ENCODE measurements at regions not wholly inside any gene's neighbourhood (a gene's known extent, or its start where the extent isn't known, plus 50 kb on each side); places are given as distances from the start of the nearest gene placed in this dataset.

- CTCF ChIA-PET, result no interaction called here
- Histone ChIP-seq H3K4me3 (ENCODE audit: low read depth, low read length) (no peak overlapping the region), H3K9me3 (ENCODE audit: control insufficient read depth, insufficient read depth, low read length) (no peaks in the 10 kb centered on the region), H3K27ac (ENCODE audit: low read depth, low read length) (no peak overlapping the region), H3K27me3 (ENCODE audit: control insufficient read depth, insufficient read depth, low read length) (no peaks in the 10 kb centered on the region)
- POLR2A ChIA-PET, result no interaction called here
- TF ChIP-seq CTCF (IDR thresholded peaks at IDR 0.05; ENCODE audit: low read depth, low read length), result no peak
- DNase-seq (ENCODE audit: low read depth, low spot score), result no peak
These were observed 179.1 kb downstream of the RBM26 start for GRCh38 chr13:79226938-79227337.

- H3K27me3 ChIP-seq (ENCODE audit: control insufficient read depth, insufficient read depth, low read length), result no peaks in the 10 kb centered on the region
- no peak overlapping the region for H3K27ac ChIP-seq (ENCODE audit: low read depth, low read length)
- H3K9me3 ChIP-seq (ENCODE audit: control insufficient read depth, insufficient read depth, low read length), result no peaks in the 10 kb centered on the region
- ChIA-PET CTCF (no interaction called here), POLR2A (no interaction called here)
- TF ChIP-seq CTCF (IDR thresholded peaks at IDR 0.05; ENCODE audit: low read depth, low read length), result no peak
- no peak overlapping the region for H3K4me3 ChIP-seq (ENCODE audit: low read depth, low read length)
- DNase-seq (ENCODE audit: low read depth, low spot score), result no peak
These were observed 179.8 kb downstream of the RBM26 start for GRCh38 chr13:79226250-79226649.

DNA sequence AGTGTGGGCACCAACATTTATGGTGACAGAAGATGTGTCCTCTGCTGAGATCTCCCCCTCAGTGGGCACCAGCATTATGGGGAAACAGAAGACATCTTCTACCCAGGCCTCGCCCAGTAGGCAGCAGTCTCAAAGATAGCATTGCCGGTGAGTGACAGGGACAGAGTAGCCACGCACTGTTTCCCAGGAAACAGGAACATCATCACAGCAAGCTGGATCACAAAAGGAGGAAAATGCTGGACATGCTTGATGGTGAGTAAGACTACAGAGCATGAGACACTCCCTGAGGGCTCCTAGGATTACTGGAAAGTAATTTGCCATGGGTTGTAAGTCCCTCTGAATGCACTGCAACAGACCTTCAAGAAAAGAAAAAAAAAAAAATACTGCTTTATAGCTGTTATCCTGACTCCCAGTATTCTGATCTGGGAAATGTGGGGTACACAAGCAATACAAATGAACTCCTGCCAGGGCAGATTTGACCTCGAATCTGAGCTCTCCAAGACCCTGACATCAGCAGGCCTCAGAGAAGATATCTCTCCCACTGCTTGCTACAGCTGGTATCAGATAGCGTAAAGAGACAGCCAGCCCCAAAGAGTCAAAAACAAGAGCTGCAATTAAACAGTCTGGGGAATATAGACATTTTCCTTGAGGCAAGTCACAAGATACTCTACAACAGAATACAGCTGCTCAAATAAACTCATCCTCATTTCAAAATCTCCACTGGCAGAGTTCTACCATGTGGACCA, 180.4 kb downstream of the RBM26 start:
- Histone ChIP-seq H3K27ac (ENCODE audit: low read depth, low read length) (no peak overlapping the region), H3K4me3 (ENCODE audit: low read depth, low read length) (no peak overlapping the region), H3K27me3 (ENCODE audit: control insufficient read depth, insufficient read depth, low read length) (no peaks in the 10 kb centered on the region), H3K9me3 (ENCODE audit: control insufficient read depth, insufficient read depth, low read length) (no peaks in the 10 kb centered on the region)
- ChIA-PET CTCF (no interaction called here), POLR2A (no interaction called here)
- DNase-seq (ENCODE audit: low read depth, low spot score), result no peak
- TF ChIP-seq CTCF (IDR thresholded peaks at IDR 0.05; ENCODE audit: low read depth, low read length), result no peak

DNA sequence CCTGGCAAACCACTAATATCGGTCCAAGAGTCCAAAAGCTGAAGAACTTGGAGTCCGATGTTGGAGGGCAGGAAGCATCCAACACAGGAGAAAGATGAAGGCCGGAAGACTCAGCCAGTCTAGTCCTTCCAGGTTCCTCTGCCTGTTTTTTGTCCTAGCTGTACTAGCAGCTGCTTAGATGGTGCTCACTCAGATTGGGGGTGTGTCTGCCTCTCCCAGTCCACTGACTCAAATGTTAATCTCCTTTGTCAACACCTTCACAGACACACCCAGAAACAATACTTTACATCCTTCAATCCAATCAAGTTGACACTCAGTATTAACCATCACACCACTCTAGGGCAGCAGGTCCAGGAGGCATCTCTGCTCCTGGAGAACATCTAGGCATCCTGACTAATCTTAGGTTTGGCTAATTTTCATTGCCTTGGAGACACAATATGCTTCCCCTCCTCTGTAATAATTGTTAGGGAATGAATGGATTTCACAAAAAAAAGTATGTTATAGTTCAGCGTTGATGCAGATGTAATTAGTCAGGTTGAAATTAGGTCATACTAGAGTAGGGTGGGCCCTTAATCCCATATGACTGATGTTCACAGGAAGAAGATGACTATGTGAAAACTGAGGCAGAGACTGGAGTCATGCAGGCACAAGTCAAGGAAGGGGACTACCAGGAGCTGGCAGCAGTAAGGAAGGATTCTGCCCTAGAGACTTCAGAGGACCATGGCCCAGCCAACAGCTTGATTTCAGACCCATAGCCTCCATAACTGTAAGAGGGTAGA, 183.4 kb downstream of the RBM26 start:
- POLR2A ChIA-PET, result no interaction called here

More for the DNA sequence above, 183.4 kb downstream of the RBM26 start:
- no peak overlapping the region for H3K27ac ChIP-seq (ENCODE audit: low read depth, low read length)
- H3K4me3 ChIP-seq (ENCODE audit: low read depth, low read length), result no peak overlapping the region
- H3K9me3 ChIP-seq (ENCODE audit: control insufficient read depth, insufficient read depth, low read length), result no peaks in the 10 kb centered on the region
- no peaks in the 10 kb centered on the region for H3K27me3 ChIP-seq (ENCODE audit: control insufficient read depth, insufficient read depth, low read length)
- DNase-seq (ENCODE audit: low read depth, low spot score), result no peak
- CTCF ChIA-PET, result no interaction called here
- no peak for TF ChIP-seq CTCF (IDR thresholded peaks at IDR 0.05; ENCODE audit: low read depth, low read length)

Measured in AG04450 (cell line).